ENCODE measurements at regions not wholly inside any gene's neighbourhood (a gene's known extent, or its start where the extent isn't known, plus 50 kb on each side); places are given as distances from the start of the nearest gene placed in this dataset.
"Not testable (repeated sequence)": the region's sequence is repeated elsewhere in the genome, so short reads cannot be mapped to it uniquely, and the experiment has no call there.

DNA sequence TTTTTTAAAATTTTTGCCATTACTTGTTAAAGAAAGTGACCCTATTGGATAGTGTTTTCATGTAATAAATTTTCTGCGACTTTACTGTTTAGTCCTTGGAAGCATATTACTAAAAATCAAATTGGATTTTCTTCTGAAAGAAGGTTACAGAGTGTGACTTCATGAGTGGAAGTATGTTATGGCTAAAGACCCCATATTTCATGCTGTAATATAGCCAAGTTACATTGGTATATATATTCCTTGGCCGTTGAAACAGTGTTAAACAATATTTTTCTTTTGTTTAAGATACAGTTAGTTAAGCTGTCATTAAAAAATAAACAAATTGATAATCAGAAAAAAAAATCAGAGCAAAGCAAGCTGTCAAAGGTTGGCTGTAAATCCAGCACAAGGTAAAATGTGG lies 541.7 kb downstream of the TTLL7 start:
- not testable (repeated sequence) for DNase-seq, ATAC-seq
- intact Hi-C loops (cut with DNase I, micrococcal nuclease), result loop anchor here in 1 of 2 donors (10.0 kb wide), 1 partner anchor 78 kb away; no protein-coding TSS in a partner anchor

DNA sequence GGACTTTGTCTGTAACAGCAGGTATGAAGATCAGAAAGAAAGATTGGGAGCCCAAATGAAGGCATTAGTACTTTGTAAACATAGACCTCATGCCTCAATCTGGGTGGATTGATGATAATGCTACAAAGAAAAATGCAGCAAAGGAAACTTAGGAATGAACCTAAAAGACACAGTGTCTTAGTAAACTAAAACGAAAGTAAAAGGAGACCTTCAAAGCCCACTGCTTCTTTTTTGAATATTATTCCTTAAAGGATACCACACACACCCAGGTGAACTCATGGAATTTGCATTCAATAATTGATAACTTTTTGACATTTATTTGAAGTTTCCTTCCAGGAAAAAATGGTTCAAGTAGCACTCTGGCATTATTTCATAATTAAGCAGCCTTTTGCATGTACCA lies 543.2 kb downstream of the TTLL7 start:
- ATAC-seq, DNase-seq: not testable (repeated sequence)
- intact Hi-C loops (cut with DNase I, micrococcal nuclease), result loop anchor here in 1 of 2 donors (10.0 kb wide), 1 partner anchor 79 kb away; no protein-coding TSS in a partner anchor

- ATAC-seq; DNase-seq; intact Hi-C loops (cut with DNase I, micrococcal nuclease): not testable (repeated sequence)
Measured at GRCh38 chr1:83445873-83446272, 553.1 kb downstream of the TTLL7 start.

DNA sequence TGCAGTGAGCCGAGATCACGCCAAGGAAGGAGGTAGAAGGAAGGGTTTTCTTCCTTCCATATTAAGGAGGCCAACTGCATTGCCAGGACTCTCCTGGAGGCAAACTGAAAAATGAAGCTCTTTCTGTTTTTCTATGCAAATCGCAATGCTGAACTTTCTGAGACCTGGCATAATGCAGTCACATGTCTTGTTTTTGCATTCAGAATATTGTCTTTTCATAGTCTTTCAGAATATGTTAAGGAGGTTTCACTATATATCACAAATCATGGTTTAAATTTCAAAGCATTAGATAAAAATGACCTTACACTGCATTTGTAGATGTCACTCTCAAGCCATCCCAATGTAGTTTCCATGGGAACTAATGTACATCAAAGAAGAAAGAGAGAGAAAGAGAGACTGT lies 556.5 kb downstream of the TTLL7 start:
- intact Hi-C loops (cut with DNase I, micrococcal nuclease); ATAC-seq; DNase-seq: not testable (repeated sequence)

DNA sequence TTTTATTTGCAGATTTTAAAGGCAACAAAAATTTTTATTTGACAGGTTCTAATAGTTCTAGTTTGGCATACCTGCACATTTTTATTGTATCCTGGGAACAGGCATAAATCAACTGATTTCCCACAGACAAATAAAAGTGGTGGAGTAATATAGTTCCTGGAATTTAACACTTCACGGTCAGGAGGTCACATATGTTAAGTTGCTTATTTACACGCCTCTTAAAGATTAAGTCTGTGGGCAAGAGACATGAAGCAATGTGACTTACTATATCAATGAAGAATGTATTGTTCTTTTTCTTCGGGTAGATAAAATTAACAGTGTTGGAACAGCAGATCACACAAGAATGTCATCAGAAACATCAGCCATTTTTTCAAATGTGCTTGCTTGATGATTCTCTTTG lies 558.3 kb downstream of the TTLL7 start:
- ATAC-seq; DNase-seq; intact Hi-C loops (cut with DNase I, micrococcal nuclease): not testable (repeated sequence)

DNA sequence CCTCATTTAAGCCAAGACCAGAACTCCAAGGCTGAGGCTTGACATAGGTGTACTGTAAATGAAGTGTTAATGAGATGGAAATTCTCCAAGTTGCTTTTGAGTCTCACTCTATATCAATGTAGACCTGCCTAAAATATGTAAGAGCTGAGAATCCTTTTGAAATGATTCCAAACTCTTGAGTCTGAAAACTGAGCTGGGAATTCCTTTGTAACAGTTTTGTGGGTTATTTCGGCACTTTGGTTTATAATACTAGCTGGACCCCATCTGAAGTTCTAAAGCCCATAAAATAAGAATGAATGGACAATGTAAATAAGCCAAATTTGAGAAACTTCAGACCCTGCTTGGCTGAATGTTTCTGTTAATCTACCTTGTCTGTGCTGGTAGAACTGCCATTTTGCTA lies 558.9 kb downstream of the TTLL7 start:
- ATAC-seq; intact Hi-C loops (cut with DNase I, micrococcal nuclease); DNase-seq: not testable (repeated sequence)

- DNase-seq; intact Hi-C loops (cut with DNase I, micrococcal nuclease); ATAC-seq: not testable (repeated sequence)
Measured at GRCh38 chr1:83438316-83438715, 560.6 kb downstream of the TTLL7 start.

DNA sequence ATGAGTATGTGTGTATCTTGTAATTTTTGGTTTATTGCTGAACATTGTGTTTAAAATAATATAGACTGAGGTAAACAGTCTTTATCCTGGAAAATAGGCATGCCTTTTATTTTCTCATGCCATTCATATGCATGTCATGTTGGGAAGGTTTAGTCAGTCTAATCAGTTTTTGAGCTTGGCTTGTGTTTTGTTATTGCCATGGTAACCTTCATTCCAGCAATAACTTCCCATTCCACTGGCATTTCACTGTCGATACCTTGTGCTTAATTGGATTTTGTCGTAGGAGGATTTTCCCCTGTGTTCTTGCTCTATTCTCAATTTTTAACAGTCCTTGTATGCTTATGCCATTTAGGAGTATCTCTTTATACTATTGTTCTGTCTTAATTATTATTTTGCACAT lies 563.6 kb downstream of the TTLL7 start:
- ATAC-seq; intact Hi-C loops (cut with DNase I, micrococcal nuclease): not testable (repeated sequence)

GRCh38 chr1:83427566-83427965 lies 571.4 kb downstream of the TTLL7 start:
- intact Hi-C loops (cut with DNase I, micrococcal nuclease); ATAC-seq; DNase-seq: not testable (repeated sequence)

More for the DNA sequence above, 563.6 kb downstream of the TTLL7 start:
- not testable (repeated sequence) for DNase-seq

DNA sequence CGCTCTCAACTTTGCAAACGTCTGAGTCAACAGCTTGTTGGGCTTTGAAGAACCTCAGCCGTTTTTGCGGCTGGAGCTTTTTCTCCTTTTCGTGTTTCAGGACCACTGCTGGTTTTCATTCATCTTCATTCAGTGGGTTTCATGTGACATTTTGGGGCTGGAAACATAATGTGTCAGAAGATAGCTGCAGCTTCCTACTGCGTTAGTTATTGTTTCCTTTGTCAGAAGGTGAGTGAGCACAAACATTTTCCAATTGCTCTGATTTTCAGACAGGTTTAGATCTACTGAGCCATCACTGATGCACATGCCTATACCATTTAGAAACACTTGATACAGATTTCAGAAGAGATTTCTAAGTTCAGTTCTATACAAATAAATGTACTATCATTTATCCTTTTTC lies 575.5 kb downstream of the TTLL7 start:
- ATAC-seq; DNase-seq; intact Hi-C loops (cut with DNase I, micrococcal nuclease): not testable (repeated sequence)

GRCh38 chr1:83418558-83418957 lies 580.4 kb downstream of the TTLL7 start:
- ATAC-seq (no peak), DNase-seq (no peak)
- intact Hi-C loops (cut with DNase I, micrococcal nuclease), result no loop called here

DNA sequence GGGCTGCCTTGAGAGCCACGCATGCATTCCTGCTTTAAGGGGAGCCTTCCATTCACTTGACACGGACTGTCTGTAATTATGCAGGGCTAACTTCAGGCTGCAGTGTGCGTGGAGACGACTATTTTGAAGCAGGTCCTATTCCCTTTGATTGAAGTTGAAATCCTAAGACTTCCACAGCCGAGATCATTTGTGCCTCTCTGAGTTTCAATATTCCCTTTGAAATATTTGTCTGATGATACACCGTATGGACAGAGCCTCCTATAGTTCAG lies 585.2 kb downstream of the TTLL7 start:
- DNase-seq; intact Hi-C loops (cut with DNase I, micrococcal nuclease); ATAC-seq: not testable (repeated sequence)

GRCh38 chr1:83410746-83411413 lies 588.1 kb downstream of the TTLL7 start:
- DNase-seq; intact Hi-C loops (cut with DNase I, micrococcal nuclease); ATAC-seq: not testable (repeated sequence)

DNA sequence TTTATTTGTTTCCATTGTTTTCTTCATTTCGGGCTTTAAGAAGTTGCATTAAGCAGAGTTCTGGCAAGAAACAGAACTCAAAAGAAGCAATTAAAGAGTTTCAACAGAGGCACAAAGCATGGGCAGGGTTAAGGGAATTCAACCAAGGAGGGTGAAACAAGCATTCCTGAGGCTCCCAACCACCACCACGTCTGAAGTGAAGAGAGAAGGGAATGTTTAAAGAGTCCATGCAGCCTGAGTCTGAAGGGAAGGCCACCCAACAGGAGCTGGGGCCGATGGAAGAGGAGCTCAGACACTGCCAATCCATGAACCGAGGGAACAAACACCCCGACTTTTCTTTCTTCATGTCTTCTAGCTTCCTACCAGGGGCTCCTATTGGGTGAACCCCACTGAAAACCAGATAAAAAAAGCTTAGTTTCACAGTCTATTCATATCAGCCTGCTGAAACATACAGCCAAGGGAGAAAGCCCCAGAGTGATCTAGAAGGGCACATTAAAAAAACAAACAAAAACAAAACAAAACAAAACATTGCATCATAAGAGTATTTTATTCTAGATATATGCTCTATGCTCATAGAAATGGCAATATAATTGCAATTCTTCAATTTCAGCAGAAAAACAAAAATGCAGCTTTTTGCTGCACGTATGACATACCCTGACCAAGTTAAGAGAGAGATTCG lies 592.1 kb downstream of the TTLL7 start:
- intact Hi-C loops (cut with DNase I, micrococcal nuclease); ATAC-seq; DNase-seq: not testable (repeated sequence)

DNA sequence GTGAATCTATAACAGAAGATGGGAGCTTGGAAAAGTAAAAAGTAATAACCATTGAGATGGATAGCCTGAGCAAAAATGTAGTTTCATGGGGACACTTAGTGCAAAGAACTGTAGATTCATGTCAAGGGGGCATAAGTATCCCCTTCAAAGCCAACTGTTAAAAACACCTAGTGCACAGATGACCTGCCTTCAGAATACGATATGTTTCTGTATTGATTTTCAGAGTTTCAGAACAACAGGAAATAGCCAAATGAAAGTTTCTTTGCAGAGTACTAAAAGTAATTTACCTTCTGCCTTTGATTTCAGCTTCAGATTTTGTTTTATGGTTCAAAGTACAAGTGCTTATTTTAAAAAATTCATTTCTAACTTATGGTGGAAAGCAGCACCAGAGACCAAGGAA lies 593.1 kb downstream of the TTLL7 start:
- ATAC-seq; DNase-seq; intact Hi-C loops (cut with DNase I, micrococcal nuclease): not testable (repeated sequence)

- ATAC-seq; DNase-seq; intact Hi-C loops (cut with DNase I, micrococcal nuclease): not testable (repeated sequence)
Measured at GRCh38 chr1:83403500-83403899, 595.4 kb downstream of the TTLL7 start.

DNA sequence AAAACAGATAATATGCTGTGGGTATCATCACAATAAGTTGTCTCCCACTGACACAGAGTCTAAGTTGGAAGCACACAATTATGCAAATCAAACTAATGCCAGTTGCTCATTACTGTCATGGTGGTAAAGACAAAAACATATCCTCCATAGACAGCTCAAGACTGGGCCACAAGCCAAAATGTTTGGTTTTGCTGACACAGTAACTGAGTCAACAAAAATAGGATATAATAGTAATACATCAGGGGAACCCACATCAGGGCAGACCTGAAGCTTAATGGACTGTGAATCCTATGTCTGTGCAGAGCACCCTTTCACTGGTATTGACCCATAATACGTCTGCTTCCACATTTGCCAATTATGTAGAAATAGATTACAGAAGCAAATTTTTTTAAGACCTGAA lies 597.8 kb downstream of the TTLL7 start:
- intact Hi-C loops (cut with DNase I, micrococcal nuclease); ATAC-seq; DNase-seq: not testable (repeated sequence)

DNA sequence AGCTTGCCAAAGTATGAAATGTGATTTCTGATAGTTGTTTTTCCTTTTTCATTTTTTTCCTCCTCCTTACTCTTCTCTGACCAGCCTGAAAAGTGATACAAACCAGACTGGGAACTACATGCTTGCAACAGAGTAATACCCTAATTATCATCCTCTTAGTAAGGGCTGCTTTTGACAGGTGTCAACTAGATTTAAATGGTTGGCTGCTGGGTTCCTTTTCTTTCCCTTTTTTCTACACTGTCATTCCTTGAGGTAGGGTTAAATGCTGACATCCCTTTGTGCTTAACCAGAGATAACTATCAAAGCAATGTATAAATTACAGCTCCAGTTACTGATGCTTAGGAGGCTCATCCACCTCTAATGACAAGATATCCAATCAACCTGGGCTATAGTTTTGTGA lies 598.8 kb downstream of the TTLL7 start:
- intact Hi-C loops (cut with DNase I, micrococcal nuclease); DNase-seq; ATAC-seq: not testable (repeated sequence)

- DNase-seq; ATAC-seq; intact Hi-C loops (cut with DNase I, micrococcal nuclease): not testable (repeated sequence)
Measured at GRCh38 chr1:83398125-83398524, 600.8 kb downstream of the TTLL7 start.

DNA sequence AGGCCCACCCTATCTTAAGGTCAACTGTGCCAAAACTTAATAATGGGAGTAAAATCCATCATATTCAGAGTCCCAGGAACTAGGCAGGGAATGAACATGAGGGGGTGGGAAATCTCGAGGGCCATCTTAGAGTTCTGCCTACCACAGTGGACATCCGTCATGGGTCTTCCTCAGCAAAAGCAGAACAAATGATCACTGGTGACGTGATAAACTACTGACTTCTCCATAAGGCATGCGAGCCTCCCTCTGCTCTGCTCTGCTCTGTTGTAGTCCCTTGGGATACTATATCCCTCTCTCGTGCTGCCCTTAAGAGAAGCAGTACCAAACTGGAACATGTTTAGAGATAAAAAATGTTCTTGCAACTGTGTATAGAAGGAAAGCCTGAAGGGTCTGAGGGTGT lies 603.8 kb downstream of the TTLL7 start:
- ATAC-seq; intact Hi-C loops (cut with DNase I, micrococcal nuclease); DNase-seq: not testable (repeated sequence)

All from left colon (tissue), 2 donors.